IMR-90 (cell line): ENCODE measurements at regions not wholly inside any gene's neighbourhood (a gene's known extent, or its start where the extent isn't known, plus 50 kb on each side); places are given as distances from the start of the nearest gene placed in this dataset.

Experiments used
- CEBPB ChIP-seq: IDR thresholded peaks from 2 replicates; pipeline ENCODE4 v1.6.1; 2012; ENCODE audit warnings: low read depth, low read length, improper control_type of control experiment
- MXI1 ChIP-seq: IDR thresholded peaks from 2 replicates; pipeline ENCODE4 v1.6.1; 2012; ENCODE audit warnings: low read depth, mild to moderate bottlenecking, low read length, moderate library complexity, borderline replicate concordance
- POLR2A ChIP-seq: IDR thresholded peaks from 2 replicates; pipeline ENCODE4 v1.6.1; 2012; ENCODE audit warnings: mild to moderate bottlenecking, low read depth, low read length
- RAD21 ChIP-seq: IDR thresholded peaks from 2 replicates; pipeline ENCODE4 v1.6.1; 2012; ENCODE audit warnings: low read length, improper control_type of control experiment
- RCOR1 ChIP-seq: IDR thresholded peaks from 2 replicates; pipeline ENCODE4 v1.6.1; 2012; ENCODE audit warnings: mild to moderate bottlenecking, low read length, improper control_type of control experiment; ENCODE audit not compliant: insufficient replicate concordance
- SMC3 ChIP-seq: fragments of 150-350 bp; IDR thresholded peaks from 2 replicates; pipeline ENCODE4 v1.6.1; 2016; ENCODE audit warnings: low read depth, mild to moderate bottlenecking, antibody characterized with exemption, low read length, moderate library complexity
- TF ChIP-seq, protein P1 (sequence below): conservative IDR thresholded peaks from 2 replicates; pipeline ENCODE4 v1.5.1; 2012; ENCODE audit warnings: mild to moderate bottlenecking, low read depth, low read length, improper control_type of control experiment
- TF ChIP-seq, protein P2 (sequence below): fragments of 150-350 bp; IDR thresholded peaks from 2 replicates; pipeline ENCODE4 v1.6.1; 2017; ENCODE audit warnings: mild to moderate bottlenecking, antibody characterized with exemption, low read length, low read depth
- TF ChIP-seq, protein P3 (sequence below): fragments of 150-350 bp; IDR thresholded peaks from 2 replicates; pipeline ENCODE4 v1.6.1; 2016; ENCODE audit warnings: low read depth, mild to moderate bottlenecking, low read length, moderate library complexity, borderline replicate concordance

DNA sequence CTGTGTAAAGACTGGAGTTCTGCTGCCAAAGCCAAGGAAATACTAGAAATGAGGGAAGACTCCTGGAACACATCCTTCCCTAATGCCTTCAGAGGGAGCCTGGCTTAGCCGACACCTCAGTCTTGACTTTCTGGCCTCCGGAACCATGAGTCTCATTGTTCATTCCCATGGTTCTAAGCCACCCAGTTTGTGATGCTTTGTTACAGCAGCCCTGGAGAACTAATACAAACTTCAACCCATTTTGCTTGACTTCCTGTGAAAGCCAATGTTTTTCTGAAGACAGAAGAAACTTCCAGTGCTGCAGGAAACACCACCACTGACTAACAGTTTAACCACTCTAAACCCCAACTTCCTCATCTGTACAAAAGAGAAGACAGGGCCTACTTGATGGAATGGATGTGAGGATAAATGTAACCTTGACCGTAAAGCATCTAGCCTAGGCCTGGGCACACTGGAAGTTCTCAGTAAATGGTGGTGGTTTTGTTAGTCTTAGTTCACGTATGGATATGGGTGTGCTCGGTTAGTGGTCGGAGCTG, 85.9 kb upstream of the RFX8 start:
- TF ChIP-seq POLR2A = no peak
- TF ChIP-seq, protein P1, sequence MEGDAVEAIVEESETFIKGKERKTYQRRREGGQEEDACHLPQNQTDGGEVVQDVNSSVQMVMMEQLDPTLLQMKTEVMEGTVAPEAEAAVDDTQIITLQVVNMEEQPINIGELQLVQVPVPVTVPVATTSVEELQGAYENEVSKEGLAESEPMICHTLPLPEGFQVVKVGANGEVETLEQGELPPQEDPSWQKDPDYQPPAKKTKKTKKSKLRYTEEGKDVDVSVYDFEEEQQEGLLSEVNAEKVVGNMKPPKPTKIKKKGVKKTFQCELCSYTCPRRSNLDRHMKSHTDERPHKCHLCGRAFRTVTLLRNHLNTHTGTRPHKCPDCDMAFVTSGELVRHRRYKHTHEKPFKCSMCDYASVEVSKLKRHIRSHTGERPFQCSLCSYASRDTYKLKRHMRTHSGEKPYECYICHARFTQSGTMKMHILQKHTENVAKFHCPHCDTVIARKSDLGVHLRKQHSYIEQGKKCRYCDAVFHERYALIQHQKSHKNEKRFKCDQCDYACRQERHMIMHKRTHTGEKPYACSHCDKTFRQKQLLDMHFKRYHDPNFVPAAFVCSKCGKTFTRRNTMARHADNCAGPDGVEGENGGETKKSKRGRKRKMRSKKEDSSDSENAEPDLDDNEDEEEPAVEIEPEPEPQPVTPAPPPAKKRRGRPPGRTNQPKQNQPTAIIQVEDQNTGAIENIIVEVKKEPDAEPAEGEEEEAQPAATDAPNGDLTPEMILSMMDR = no peak
- TF ChIP-seq MXI1 = no peak
- TF ChIP-seq, protein P2, sequence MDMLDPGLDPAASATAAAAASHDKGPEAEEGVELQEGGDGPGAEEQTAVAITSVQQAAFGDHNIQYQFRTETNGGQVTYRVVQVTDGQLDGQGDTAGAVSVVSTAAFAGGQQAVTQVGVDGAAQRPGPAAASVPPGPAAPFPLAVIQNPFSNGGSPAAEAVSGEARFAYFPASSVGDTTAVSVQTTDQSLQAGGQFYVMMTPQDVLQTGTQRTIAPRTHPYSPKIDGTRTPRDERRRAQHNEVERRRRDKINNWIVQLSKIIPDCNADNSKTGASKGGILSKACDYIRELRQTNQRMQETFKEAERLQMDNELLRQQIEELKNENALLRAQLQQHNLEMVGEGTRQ = no peak
- no peak for TF ChIP-seq RAD21
- TF ChIP-seq, protein P3, sequence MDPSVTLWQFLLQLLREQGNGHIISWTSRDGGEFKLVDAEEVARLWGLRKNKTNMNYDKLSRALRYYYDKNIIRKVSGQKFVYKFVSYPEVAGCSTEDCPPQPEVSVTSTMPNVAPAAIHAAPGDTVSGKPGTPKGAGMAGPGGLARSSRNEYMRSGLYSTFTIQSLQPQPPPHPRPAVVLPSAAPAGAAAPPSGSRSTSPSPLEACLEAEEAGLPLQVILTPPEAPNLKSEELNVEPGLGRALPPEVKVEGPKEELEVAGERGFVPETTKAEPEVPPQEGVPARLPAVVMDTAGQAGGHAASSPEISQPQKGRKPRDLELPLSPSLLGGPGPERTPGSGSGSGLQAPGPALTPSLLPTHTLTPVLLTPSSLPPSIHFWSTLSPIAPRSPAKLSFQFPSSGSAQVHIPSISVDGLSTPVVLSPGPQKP = no peak
- no peak for TF ChIP-seq CEBPB
- TF ChIP-seq SMC3 = no peak
- TF ChIP-seq RCOR1 = no peak
